ENCODE measurements at regions not wholly inside any gene's neighbourhood (a gene's known extent, or its start where the extent isn't known, plus 50 kb on each side); places are given as distances from the start of the nearest gene placed in this dataset.

DNA sequence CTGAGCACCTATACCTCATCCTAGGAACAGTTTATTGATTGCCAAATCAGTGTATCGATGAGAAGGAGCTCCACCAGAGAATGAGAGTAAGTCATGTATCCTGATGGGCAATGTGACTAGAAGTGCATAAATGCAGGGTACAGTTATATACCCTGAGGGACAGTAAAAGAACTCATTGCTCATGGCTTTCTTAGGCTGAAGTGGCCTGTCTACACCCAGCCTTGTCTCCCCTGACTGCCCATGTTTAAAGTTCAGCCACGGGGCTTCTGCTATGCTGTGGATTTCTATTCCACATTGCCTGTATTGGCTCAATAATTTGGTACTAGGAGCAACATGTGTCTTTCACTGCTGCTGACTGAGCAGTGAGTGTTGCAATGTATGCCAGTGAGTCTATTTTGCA lies 400.4 kb upstream of the IMPG1 start:
- DNase-seq (no peak), ATAC-seq (no peak)
- Mint-ChIP-seq H3K4me3 (no peak overlapping the region), H3K27me3 (no peaks in the 10 kb centered on the region), H3K9me3 (no peaks in the 10 kb centered on the region), H3K4me1 (no peaks in the 10 kb centered on the region), H3K27ac (no peak overlapping the region)

DNA sequence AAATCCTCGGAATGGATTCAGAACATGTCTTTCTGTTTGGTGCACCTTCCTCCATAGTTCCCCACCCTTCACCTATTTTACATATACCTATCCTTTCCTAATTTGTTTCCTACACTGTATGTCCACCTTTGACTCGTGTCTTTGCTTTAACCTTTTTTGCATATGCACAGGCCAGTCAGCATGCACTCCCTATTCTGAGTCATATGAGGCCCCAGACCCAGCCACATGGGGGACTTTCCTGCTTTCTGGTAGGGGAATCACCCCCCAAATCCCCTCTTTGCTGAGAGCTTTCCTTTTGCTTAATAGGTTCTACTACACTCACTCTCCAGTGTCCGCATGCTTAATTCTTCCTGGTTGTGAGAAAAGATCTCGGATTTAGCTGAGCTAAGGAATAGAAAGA lies 393.8 kb upstream of the IMPG1 start:
- ATAC-seq (no peak), DNase-seq (no peak)
- no peaks in the 10 kb centered on the region for H3K4me1 Mint-ChIP-seq
- H3K27me3 Mint-ChIP-seq: no peaks in the 10 kb centered on the region
- H3K27ac Mint-ChIP-seq: no peak overlapping the region
- no peak overlapping the region for H3K4me3 Mint-ChIP-seq
- peaks cover 5 to 22% of the 10 kb centered on the region in 2 donors for H3K9me3 Mint-ChIP-seq

DNA sequence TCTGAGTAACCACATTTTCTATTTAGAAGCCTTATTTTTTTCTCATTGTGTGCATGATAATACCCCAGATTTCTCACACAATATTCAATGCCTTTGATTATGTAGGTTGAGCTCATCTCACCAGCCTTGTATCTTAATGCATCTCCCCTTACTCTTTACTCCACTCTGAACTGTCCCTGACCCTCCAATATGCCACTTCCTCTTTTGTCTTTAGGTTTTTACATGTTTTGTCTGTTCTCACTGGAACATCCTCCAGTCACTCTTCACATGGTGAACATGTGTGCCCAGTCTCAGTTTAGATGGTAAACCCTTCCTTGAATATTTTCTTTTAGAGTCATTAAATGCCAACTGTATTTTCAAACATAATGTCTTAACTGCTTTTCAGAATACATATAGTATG lies 392.9 kb upstream of the IMPG1 start:
- Mint-ChIP-seq H3K4me3 (no peak overlapping the region), H3K27ac (no peak overlapping the region), H3K4me1 (no peaks in the 10 kb centered on the region), H3K9me3 (peaks cover 5 to 30% of the 10 kb centered on the region in 2 donors), H3K27me3 (no peaks in the 10 kb centered on the region)
- no peak for ATAC-seq
- no peak for DNase-seq

DNA sequence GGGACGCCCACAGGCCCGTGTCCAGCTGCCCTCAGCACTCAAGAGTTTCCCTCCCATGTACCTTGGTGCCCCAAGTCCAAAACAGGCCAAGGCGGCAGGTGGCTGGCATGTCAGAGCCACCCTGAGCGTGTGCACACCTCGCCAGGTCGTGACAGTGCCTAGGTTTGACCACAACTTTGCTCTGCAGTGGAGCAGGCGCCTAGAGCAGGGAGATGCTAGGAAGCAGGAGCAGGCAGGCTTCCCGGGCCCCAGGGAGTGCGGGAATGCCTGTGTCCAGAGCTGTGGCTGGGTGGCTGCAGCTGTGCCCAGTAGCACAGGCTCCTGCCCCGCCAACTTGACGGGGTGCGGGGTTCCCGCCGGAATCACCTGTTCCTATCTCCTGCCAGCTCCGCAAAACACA lies 380.8 kb upstream of the IMPG1 start:
- no peaks in the 10 kb centered on the region for H3K27me3 Mint-ChIP-seq
- peaks cover 0 to 16% of the 10 kb centered on the region in 2 donors for H3K9me3 Mint-ChIP-seq
- no peak for ATAC-seq
- no peak overlapping the region for H3K4me3 Mint-ChIP-seq
- no peak overlapping the region for H3K27ac Mint-ChIP-seq
- no peaks in the 10 kb centered on the region for H3K4me1 Mint-ChIP-seq
- DNase-seq: no peak

DNA sequence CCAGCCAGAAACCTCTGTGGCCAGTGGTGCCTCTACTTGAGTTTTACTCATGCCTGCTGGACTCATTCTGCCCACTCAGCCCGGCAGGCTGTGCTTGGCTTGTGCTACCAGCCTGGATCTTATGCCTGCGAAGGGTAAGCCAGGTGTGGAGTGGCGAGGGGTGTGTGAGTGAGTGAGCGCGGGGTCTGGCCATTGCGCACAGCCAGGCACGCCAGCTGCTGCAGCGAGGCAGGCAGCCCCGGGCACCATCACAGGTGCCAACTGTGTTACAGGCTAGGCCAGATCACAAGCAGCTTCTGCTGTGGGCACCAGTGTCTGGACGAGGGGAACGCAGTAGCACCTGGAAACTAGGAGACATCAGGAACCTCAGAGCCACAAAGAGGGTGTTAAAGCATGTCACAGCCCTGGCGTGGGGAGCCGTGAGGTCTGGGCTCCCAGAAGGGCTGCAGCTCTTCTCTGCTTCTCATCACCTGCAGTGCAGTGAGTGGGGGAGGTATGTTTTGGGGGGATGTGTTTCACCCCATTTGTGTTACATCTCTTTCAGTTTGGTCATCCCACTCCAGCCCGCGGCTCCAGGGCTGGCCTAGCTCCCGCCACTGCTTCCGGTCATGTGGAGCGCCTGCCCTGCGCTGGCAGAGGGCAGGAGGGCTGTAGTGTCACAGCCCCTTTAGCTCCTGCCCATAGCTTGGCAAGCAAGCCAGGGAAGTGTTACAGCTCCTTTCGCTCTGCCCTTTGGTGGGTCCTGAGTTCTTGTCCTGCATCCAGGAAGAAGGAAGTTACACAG lies 379.7 kb upstream of the IMPG1 start:
- H3K27me3 Mint-ChIP-seq: no peaks in the 10 kb centered on the region
- peaks cover 0 to 21% of the 10 kb centered on the region in 2 donors for H3K9me3 Mint-ChIP-seq
- H3K4me3 Mint-ChIP-seq: no peak overlapping the region
- H3K4me1 Mint-ChIP-seq: no peaks in the 10 kb centered on the region
- DNase-seq (no peak), ATAC-seq (no peak)
- no peak overlapping the region for H3K27ac Mint-ChIP-seq

DNA sequence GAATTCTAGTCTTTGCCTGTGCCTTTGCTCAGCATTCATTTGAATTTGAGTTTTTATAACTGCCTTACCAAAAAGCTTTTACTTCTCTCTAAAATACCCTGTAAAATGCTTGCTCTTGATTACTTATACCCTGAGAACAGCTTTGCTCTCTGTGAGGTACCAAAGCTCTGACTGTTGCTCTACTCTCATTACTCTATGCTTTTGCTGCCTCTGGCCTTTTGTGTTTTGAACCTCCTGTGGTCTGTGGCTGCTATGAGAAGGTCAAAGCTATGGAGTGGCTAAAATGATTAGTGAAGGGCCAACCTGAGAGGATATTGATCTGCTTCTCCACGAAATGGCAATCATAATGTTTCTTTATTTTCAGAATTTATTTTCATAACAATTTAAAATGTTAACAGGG lies 375.6 kb upstream of the IMPG1 start:
- ATAC-seq: no peak
- peaks cover 0 to 5% of the 10 kb centered on the region in 2 donors for H3K9me3 Mint-ChIP-seq
- no peak overlapping the region for H3K4me3 Mint-ChIP-seq
- H3K27me3 Mint-ChIP-seq: no peaks in the 10 kb centered on the region
- no peak for DNase-seq
- H3K4me1 Mint-ChIP-seq: no peaks in the 10 kb centered on the region
- H3K27ac Mint-ChIP-seq: no peak overlapping the region

DNA sequence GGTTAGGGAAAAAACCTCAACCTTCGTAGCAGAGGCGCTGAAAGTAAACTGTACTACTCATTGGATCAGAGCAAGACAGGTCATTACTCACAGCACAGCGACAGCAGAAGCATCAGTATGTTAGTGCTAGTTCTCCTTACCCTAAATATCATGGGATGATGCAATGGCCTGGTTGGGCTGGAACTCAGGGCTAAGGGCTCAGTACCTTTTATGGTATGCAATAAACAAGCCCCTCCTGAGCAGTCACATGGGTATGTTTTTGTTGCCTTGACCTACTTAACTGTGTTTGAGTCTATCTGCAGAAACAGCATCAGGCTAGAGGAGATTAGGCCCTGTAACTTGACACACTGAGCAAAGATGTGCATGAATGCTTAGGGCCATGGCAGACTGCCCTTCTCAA lies 369.4 kb upstream of the IMPG1 start:
- DNase-seq (no peak), ATAC-seq (no peak)
- Mint-ChIP-seq H3K9me3 (peaks cover 0 to 11% of the 10 kb centered on the region in 2 donors), H3K4me1 (no peaks in the 10 kb centered on the region), H3K4me3 (no peak overlapping the region), H3K27me3 (no peaks in the 10 kb centered on the region), H3K27ac (no peak overlapping the region)

DNA sequence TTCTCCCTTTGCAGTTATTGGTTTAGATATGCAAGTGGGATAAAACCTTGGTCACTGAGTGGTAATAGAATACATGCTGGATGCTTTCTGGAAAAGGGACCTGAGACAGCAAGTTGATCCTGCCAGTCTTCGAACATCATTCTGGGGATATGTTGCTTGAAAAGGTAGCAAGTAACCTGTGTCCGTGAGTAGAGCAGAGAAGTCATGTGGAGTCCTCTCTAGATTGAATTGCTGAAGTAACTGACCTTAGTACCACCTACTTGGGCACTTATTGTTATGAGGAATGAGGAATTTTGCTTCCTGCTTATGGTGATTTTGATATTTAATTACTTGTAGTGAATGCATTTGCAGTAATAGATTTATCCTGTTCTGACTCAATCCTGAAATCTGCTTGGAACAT lies 367.3 kb upstream of the IMPG1 start:
- Mint-ChIP-seq H3K9me3 (peaks cover 5 to 15% of the 10 kb centered on the region in 2 donors), H3K4me1 (no peaks in the 10 kb centered on the region), H3K27ac (no peak overlapping the region), H3K4me3 (no peak overlapping the region), H3K27me3 (no peaks in the 10 kb centered on the region)
- ATAC-seq: no peak
- DNase-seq: no peak

DNA sequence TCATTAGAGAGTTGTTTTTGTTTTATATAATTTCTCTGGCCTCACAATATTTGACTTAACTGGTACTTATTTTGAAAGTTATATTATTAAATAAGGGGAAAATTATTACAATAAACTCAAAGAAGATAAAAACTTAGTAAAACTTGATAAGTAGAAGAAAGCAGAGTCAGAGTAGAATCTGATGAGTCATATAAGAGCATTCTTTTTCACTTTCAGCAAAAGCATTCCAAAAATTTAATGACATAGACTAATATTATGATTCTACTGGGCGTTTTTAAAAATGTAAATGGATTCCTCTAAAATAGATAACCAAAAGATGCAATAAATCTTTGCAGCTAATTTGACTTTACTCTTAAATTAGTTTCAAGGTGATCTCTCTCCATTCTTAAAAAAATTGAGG lies 366.3 kb upstream of the IMPG1 start:
- H3K4me1 Mint-ChIP-seq: no peaks in the 10 kb centered on the region
- no peaks in the 10 kb centered on the region for H3K27me3 Mint-ChIP-seq
- peaks cover 14 to 17% of the 10 kb centered on the region in 2 donors for H3K9me3 Mint-ChIP-seq
- H3K4me3 Mint-ChIP-seq: no peak overlapping the region
- no peak for ATAC-seq
- no peak overlapping the region for H3K27ac Mint-ChIP-seq
- no peak for DNase-seq

DNA sequence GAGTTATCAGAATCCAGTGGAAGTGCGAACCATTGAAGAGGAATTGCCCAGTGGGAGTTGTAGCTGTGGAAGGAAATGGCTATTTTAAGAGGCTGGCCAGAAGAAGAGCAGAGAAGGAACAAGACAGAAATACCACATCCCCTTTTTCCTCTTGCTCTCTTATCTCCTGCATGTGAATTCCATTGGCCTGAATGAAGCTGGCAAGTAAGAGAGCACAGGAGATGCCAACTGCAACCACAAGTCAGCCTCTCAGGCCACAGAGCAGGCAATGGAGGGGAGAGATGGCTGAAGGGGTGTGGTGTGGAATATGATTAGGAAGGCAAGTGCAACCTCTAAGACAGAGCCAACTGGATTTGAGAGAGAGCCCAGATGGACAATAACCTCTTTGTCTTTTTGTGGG lies 362.7 kb upstream of the IMPG1 start:
- no peak for DNase-seq
- H3K9me3 Mint-ChIP-seq: peaks cover 14% of the 10 kb centered on the region in 2 donors
- H3K27ac Mint-ChIP-seq: no peak overlapping the region
- no peaks in the 10 kb centered on the region for H3K4me1 Mint-ChIP-seq
- no peak for ATAC-seq
- no peaks in the 10 kb centered on the region for H3K27me3 Mint-ChIP-seq
- H3K4me3 Mint-ChIP-seq: no peak overlapping the region

DNA sequence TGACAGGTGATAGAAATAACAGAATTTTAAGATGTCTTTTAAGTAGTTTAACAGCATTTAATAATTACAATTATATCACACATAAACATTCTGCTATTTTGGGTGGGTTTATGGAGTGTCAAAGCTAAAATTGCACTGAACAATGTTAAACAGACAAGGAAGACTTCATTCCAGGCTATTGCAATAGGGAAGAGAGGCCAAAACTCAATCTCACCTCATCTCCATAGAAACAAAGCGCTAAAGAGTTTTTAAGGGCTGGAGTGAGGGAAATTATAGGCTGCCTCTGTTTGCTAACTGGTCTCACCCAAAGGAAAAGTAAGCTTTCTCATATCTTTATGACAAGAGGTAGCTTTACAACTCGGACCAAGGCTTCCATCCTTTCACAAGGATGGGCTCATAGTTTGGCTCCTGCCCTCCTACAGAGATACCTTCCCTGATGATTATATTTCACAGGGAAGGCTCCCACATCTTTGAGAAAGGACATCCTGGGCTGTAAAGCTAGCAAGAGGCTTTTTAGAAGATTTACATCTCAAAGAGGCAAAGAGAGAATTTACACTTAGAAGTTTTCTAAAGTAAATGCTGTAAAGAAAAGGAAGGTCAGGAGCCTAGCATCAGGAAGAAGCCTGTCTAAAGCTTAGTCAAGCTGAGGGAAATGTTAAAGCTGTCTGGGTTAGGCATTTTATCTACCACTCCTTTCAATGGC lies 350.2 kb upstream of the IMPG1 start:
- ATAC-seq: no peak
- H3K27ac Mint-ChIP-seq: no peak overlapping the region

DNA sequence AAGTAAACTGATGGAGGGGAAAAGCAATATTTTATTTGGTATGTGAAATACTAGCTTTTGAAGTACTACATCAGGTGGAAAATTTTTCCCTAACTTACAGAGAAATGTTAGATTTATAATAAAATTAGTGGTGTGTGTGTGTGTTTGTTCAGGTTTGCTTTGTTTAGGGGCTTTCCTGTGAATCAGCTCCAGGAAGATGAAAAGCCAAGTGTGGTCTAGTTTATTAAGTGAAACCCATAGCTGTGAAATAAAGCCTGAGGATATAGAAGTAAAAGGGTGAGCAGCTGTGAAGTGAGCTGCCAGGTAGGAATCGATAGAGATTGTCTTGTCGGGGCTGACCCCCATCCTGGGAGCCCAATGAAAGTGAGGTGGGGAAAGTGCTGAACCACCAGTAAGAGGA lies 347.6 kb upstream of the IMPG1 start:
- Mint-ChIP-seq H3K9me3 (peaks cover 0 to 7% of the 10 kb centered on the region in 2 donors), H3K4me1 (no peaks in the 10 kb centered on the region), H3K4me3 (no peak overlapping the region), H3K27ac (peak overlapping the region in 1 of 2 donors; percentile 46), H3K27me3 (no peaks in the 10 kb centered on the region)
- ATAC-seq (no peak), DNase-seq (no peak)

More for the DNA sequence above, 350.2 kb upstream of the IMPG1 start:
- H3K27me3 Mint-ChIP-seq: no peaks in the 10 kb centered on the region
- no peak for DNase-seq
- H3K9me3 Mint-ChIP-seq: peaks cover 0 to 1% of the 10 kb centered on the region in 2 donors
- H3K4me1 Mint-ChIP-seq: no peaks in the 10 kb centered on the region
- no peak overlapping the region for H3K4me3 Mint-ChIP-seq

DNA sequence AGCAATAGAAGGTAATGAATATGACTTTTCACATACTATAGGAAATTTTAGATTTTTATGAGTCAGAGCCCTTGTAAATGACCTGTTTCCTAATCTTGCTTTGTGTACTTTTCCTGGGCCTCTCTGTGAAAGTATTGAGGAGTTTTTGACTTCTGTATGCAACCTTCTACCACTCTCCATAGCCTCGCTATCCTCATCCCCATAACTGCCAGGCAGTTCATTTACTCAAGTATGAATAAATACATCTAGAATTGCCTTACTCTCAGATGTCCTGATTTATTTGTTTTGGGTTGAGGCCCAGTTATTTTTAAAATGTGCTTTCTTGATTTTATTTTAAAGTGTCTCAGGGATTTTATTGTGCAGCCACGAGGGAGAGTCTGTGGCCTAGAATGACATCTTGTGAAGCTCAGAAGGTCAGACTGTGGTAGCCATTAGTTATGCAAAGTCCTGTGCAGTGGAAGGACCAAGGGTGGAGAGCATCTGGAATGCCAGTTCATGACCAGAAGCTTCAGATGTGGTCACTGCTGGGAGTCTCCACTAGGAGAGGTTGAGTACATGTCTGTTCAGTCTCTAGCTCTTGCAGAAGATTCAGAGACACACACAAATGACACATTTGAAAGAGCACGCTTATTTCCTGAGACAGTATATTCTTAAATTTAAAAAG lies 346.2 kb upstream of the IMPG1 start:
- DNase-seq: no peak

DNA sequence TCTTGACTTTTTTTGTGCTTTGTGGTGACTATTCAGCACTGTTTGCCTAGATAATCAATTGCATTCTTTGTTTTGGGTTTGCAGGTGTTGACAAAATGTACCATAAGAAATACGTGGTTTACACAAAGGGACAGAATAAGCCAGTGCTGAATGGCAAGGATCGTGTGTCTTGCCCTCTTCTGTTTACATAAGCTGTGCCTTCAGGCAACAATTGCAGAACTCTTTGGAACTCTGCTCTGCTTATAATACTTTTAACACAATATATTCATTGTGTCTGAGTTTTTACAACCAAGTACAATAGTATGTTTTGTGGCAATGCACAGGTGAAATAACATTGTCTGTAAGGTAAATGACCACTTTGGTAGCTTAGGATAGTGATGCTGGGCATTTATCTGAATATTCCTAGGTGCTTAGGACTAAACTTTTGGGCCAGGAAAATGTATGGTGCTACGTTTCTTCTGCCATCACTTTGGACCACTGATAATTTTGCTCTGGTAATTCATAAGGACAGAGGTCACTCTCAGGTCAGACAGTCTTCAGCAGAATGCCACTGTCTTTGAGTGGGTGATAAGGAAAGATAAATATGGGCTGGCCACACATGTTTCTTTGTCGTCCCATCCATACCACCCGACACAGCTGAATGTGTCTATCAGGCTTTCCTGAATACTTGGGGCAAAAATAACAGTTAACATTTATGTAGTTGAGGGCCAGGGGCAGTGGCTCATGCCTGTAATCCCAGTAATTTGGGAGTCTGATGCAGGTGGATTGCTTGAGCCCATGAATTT lies 344.6 kb upstream of the IMPG1 start:
- Mint-ChIP-seq H3K4me1 (no peaks in the 10 kb centered on the region), H3K27ac (peak overlapping the region in 1 of 2 donors; percentile 33), H3K4me3 (no peak overlapping the region), H3K27me3 (no peaks in the 10 kb centered on the region), H3K9me3 (peaks cover 0 to 7% of the 10 kb centered on the region in 2 donors)
- DNase-seq: no peak
- no peak for ATAC-seq

More for the DNA sequence above, 346.2 kb upstream of the IMPG1 start:
- Mint-ChIP-seq H3K27me3 (no peaks in the 10 kb centered on the region), H3K4me3 (no peak overlapping the region), H3K9me3 (peaks cover 0 to 7% of the 10 kb centered on the region in 2 donors), H3K27ac (no peak overlapping the region), H3K4me1 (no peaks in the 10 kb centered on the region)
- no peak for ATAC-seq

DNA sequence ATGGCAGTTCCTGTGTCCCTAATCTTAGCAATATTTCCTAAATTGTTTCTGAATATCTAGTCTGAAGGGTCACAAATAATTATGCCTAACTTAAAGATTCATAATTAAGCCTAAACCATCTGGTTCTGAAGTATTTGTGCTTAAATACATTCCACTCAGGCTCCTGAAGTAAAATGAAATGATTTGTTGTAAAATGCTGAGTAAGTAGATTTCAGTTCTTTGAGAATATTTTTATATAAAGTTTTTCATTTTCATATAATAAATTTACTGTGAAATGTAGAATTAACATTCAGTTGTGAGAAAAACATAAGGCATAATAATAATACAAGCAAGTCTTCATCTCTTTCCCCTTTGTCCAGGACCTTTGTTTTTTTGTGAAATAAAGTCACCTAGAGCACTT lies 330.6 kb upstream of the IMPG1 start:
- no peak overlapping the region for H3K27ac Mint-ChIP-seq
- H3K4me3 Mint-ChIP-seq: no peak overlapping the region
- H3K9me3 Mint-ChIP-seq: peaks cover 6 to 12% of the 10 kb centered on the region in 2 donors
- DNase-seq: no peak
- ATAC-seq: no peak
- H3K27me3 Mint-ChIP-seq: no peaks in the 10 kb centered on the region
- no peaks in the 10 kb centered on the region for H3K4me1 Mint-ChIP-seq

Measured in stimulated activated naive CD8-positive, alpha-beta T cell treated with anti-CD3 and anti-CD28 coated beads, Interleukin-15, amount 100 ng/mL, for 72 hours (primary cell).